GM21381 (cell line): ENCODE measurements at regions not wholly inside any gene's neighbourhood (a gene's known extent, or its start where the extent isn't known, plus 50 kb on each side); places are given as distances from the start of the nearest gene placed in this dataset.
A peak's percentile ranks its signal among the peaks of the same experiment; 100 is the strongest.

Source experiments
- ATAC-seq: cut with Tn5 transposase; IDR thresholded peaks from one replicate; pipeline ENCODE4 v1.9.1; 2021; ENCODE audit warnings: mild to moderate bottlenecking, moderate library complexity; ENCODE audit not compliant: unreplicated experiment

DNA sequence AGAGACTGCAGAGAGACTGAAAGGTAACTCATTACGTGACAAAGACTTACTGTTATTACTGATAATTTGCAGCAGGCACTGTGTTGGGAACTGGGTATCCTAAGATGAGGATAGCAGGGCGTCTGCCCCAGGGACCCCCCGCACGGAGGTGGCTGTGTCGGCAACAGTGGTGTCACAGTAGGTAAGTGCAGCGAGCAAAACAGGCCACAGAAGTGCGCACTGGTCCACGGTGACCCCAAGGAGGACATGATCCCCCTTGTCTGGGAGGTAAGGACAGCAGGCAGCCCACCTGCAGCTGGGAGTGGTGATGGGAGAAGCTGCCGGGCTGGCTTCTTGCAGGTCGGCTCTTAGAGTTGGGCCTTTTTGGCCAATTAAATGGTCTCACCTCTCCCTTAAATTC, 82.9 kb downstream of the FAM43A start:
- ATAC-seq = no peak

DNA sequence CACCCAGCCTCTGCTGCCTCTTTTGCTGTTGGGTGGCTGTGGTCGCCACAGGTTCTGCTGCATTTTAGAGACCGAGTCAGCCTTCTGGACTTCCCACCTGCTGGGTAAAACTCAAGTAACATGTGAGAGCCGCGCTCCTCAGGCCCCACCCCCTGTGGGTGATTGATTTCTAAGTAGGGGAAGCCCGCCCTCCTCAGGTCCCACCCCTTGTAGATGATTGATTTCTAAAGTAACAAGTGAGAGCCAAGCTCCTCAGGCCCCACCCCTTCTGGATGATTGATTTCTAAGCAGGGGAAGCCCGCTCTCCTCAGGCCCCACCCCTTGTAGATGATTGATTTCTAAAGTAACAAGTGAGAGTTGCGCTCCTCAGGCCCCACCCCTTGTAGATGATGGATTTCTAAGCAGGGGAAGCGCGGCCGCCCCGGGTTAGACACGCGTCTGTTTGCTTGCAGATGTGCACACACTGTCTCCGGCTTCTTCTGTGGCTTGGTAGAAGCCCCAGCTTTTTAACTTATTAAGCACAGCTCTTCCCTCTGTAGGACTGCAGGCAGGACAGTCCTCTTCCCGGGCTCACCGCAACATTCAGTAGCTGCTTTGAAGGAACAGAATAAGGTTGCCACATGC, 83.4 kb downstream of the FAM43A start:
- ATAC-seq = peak; percentile 95

DNA sequence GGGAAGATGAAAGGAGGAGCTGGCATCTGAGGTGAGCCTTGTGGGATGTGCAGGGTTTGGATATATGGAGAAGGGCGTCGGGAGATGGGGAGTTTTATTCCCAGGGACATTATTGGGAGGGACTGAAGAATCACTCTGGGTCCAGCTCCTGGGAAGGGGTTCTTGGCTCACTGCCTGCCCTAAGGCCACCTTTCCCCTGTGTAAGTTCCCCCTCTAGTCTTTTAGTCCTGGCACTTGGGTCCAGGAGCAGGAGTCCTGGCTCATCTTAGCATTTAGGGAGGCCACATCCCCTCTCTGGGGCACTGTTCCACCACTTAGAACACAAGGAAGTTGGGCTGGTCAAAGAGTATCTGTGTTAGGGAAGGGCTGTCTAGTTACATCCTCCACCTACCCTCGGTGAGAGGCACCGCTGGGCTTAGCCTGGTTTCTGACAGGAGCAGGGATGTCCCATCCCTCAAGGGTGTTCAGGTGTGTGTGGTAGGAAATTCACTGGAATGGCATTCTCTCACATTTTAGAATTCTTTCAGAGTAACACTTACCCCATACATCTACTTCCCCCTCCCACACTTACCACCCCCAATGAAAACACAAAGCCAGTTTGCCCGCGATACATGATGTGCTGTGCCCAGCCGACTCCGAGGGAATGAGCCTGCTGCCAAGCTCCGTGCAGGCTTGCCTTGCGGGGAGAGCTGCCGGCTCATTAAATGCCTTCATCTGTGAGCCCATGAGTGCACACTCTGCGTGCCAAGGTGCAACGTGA, 86.7 kb downstream of the FAM43A start:
- no peak for ATAC-seq

DNA sequence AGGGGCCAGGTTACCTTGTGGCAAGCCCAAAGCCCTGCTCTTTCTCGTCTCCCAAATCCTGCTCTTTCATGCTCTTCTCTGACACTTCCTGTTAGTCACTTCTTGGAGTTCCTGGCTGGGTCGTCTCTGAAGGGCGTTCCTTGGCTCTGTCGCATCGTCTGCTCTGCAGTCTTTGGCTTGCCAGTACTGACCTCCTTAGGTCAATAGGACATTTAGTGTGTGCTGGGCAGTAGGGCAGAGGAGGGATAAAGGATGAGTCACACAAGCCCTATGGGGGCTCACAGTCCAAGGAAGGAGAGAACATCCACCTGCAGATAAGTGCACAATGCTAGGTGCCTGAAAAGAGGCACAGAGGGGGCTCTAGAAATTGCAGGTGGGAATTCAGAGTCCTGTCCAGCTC, 87.5 kb downstream of the FAM43A start:
- no peak for ATAC-seq

DNA sequence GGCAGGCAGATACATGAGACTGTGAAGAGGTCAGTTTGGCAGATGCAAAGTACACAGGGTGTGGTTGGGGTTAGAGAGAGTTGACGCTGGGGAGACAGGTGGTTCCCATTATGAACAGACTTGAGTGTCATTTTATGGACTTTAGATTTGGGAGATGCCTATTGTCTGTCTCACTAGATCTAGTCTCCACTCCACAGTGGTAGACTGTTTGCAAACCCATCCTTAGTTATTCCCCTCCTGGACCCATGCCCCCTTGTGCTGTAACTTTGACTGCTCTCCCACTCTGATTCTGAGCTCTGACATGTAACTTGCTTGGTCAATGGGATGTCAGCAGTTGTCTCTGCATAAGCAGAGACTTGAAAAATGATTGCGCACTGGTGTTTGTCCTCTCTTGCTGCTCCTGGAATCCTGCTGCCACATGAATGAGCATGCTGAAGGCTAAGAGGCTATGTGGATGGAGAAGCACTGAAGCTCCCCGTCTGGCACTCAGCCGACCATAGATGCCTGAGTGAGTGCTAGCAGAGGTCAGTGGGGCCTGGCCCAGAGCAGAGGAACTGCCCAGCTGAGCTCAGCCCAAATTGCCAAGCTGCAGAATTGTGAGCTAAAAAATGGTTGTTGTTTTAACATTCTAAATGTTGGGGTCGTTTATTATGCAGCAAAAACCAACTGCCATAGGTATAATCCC, 88.2 kb downstream of the FAM43A start:
- ATAC-seq = no peak

DNA sequence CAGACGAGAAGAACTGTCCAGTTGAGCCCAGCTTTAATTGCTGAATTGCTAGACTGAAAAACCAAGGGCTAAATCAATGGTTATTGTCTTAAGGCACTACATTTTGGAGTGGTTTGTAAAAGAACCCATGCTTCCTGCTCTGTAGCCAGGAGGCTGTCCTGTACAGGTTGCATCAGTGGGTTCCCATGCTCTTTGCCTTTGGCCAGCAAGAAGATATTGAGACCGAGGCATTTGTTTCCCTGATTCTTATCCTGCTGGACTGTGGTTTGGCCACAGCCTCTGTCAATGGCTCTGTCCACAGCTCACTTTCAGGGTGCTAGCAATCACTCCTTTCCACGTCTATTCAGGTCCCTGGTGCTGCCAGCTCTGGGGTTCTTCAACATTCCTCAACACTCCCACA, 89.6 kb downstream of the FAM43A start:
- no peak for ATAC-seq

DNA sequence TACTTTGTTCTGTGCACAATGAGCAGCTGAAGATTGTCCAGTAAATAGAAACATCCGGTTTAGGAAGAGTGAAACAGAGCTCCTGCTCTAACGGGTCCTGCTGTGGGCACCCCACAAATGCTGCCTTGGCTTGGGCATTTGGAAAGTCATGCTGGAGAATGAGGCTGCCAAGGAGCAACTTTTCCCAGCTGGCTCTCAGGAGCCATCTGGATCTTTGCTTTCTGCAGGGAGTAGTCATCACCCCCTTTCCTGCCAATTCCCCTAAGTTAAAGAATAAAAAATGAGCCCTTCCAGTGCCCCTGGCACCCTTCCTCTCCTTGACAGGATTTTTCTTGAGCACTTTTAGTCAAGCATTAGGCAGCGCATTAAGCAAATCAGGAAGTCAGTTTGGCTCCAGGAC, 90.0 kb downstream of the FAM43A start:
- ATAC-seq = no peak

DNA sequence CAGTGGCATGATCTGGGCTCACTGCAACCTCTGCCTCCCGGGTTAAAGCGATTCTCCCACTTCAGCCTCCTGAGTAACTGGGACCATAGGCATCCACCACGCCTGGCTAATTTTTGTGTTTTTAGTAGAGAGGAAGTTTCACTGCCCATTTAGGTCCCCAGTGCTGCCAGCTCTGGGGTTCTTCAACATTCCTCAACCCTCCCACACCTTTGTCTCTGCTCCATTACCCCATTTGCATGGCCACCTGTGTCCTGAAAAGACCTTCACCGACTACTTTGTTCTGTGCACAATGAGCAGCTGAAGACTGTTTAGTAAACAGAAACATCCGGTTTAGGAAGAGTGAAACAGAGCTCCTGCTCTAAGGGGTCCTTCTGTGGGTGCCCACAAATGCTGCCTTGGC, 92.0 kb downstream of the FAM43A start:
- no peak for ATAC-seq

DNA sequence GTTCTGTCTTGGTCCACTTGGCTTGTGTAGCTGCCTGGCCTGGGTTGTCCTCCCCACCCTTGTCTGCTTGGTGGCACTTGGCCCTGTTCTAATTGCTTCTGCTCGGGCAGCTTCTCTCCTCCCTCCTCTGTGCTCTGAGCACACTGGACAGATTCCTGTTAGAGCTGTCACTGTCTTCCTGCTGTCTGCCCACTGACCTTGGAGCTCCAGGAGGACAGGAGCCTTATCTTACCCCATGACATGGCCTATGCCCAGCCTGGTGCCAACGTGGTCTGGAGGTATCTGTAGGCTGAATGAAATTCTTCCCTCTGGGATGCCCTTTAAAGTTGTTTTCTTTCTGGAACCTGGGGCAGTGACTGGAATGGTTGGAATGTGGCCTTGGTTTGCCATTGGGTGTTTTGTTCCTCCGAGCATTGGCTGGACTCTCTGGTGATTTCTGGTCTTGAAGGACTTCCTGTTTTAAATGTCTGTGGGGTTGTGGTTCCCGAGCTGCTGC, 94.1 kb downstream of the FAM43A start:
- no peak for ATAC-seq

DNA sequence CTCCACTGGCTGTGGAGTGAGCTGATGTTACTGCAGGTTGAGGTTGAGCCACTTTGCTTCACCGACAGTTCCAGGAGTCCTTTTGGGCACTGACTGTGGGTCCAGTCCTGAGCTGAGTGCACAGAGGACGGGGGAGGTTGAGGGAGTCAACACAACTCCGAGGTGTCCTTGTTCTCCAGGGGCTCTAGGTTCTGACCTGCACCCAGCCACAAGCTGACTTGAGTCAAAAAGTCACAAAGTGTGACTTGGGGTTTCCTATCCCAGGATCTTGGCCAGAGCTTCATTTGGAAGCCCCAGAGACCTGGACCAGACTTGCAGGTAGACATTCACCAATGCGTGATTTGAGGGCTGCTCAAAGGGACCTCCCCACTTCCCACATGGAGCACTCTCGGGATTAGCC, 95.0 kb downstream of the FAM43A start:
- ATAC-seq = no peak

DNA sequence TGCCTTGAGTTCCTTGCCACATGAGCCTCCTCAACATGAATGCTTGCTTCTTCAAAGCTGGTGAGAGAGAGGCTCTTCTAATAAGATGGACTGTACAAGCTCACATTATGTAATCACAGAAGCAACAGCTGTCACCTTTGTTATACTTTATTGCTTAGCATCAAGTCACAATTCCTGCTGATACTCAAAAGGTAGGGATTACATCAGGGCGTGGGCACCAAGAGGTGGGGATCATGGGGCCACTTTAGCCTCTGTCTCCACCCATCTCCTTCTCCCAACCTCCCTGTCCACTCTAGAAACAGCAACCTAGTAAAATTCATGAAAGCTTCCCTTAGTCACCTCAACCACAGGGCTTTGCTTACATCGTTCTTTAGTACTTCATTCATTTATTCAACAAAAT, 95.9 kb downstream of the FAM43A start:
- no peak for ATAC-seq

DNA sequence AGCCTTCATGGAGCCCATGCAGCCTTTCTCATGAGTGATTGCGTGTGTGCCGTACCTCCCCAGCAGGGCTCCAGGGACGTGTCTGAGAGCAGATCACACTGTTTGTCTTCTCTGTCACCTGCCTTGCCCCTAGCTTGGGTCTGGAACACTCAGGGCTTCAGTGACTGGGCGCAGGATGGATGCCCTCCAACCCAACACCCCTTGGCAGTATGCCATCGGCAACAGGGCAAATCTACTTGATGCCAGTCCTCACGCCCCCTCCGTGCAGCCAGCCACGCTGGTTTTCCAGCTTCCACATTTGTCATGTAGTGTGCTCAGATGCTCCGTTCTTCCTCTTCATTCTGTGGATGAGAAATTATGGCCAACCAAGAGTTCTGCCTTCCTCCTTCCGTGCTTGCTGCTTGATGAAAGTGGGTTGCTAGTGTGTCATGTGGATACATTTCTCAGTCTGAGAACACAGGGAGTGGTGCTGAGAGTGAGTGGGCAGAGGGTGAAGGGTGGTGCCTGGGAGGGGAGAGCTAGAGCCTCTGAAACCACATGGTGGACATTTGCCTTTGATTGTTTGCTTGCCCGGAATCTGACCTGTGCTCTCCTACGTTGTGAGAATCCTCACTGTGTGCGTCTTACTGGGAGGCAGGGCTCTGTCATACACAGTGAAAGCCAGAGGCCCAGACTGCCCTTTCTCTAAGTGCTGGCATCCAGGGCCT, 97.2 kb downstream of the FAM43A start:
- no peak for ATAC-seq

DNA sequence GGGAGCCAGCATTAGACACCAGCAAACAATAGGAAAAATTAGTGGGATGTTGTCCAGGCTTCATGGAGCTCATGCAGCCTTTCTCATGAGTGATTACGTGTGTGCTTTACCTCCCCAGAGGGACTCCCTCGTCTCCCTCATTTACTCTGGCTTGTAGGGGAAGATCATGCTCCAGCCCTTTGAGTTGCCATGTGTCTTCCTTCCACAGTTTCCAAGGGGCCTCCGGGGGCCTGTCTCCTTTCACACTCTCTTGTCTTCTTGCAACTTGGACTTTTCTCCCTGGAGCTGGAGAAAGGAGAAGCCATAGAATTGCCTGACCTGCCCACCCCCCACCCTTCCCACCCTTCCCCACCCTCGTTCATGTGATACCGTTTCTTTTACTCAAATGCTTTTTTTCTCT, 98.7 kb downstream of the FAM43A start:
- no peak for ATAC-seq

DNA sequence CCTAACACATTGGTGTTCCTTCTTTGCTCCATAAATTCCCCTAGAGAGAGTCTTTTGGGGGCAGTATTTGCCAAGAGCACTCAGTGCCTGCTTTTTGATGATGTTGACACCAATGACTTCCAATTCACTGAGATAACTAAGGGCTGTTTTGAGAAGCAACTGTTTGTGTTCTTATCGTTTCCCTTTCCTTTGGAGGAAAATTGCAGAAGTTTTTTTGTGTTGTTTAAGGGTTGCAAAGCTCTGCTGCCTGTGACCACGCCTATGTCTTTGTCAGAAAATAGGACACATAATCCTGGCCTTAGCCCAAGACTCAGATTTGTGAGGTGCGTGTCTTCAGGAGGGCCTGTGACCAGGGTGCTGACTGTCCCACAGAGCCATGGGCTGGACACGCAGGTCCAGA, 99.6 kb downstream of the FAM43A start:
- no peak for ATAC-seq

DNA sequence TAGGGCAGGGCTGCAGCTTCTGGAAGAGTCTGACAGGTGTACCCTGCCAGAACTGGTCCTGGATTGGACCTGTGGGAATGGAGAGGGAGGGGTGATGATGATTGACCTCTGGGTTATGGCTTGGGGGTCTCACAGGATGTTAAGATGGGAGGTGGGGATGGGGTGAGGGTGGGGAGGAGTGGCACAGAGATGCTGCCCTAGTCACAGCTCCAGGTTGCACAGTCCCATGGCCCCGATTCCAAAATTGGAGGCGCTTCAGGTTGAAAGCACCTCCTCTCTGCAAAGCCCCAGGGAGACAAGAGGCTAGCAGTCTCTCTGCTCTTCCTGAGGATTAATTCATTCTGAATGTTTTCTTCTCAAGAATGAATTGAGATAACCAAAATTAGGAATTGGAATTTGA, 101.4 kb downstream of the FAM43A start:
- no peak for ATAC-seq

DNA sequence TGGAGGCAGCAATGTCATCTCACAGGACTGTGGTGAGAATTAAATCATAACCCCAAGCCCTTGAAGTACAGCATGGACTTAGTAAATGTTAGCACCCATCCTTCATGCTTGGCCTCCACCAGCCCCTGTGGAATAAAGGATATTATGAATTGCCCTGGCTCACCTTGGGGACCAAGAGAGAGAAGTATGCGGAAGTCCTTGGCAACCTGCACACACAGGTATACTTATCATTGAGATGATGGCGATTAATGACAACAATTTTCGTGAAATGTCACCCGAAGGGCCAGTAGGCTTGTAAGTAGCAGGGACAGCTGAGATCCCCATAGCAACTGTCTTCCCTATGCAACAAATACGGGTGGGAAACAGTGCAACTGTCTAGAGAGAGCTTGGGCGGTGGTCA, 102.0 kb downstream of the FAM43A start:
- ATAC-seq = no peak

DNA sequence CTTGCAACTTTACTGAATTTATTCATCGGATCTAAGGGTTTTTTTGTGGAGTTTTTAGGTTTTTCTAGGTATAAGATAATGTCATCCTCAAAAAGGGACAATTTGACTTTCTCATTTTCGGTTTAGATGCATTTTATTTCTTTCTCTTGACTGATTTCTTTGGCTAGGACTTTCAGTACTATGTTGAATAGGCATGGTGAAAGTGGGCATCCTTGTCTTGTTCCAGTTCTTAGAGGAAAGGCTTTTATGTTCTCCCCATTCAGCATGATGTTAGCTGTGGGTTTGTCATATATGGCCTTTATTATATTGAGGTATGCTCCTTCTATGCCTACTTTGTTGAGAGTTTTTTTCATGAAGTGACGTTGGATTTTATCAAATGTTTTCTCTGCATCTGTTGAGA, 106.7 kb downstream of the FAM43A start:
- ATAC-seq = no peak

DNA sequence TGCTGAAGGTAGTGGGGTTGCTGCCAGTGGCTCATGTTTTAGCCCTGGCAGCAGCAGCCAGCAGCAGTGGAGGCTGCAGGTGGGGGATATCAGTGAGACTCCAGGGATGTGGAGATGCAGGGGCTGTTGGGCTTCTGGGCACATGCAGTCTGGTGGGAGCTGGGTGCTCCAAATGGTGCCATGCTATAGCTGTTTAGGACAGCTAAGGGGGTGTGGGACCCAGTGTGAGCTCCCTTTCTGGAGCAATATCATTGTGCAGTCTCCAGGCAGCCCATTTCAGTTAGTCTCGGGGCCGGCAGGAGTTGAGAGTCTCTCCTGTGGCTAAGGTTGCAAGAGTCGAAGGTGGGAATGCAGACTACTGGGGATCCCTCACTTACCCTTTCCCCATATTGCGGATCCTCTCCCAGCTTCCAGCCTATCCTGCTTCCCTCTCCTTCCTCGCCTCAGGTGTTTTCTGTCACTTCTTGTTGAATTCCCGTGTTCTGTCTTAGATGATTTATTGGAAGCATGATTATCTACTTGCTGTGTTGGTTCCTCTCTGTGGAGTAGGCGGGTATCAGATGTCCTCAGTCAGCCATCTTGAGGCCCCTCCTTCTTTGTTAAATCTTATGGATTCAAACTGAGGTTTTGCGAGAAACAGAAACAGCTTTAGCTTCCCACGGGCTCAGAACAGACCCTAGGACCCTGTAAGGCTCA, 112.0 kb downstream of the FAM43A start:
- no peak for ATAC-seq

DNA sequence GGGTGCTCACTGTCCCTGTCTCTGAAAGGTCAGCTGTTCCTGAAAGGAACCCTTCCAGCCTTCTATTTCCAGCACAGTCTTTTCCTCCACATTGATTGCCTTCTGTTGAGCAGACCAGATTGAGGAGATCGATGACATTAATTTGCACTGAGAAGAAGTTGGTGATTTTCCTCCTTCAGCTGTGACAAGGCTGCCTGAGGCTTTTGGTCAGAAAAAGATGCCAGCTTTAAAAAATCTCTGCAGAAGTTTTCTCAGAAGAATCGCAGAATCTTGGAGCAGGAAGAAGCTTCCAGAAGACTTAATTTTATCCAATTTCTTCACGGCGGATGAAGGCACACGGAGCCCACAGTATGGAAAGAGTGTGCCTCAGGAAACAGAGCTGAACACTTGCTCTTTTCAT, 112.8 kb downstream of the FAM43A start:
- ATAC-seq = no peak

DNA sequence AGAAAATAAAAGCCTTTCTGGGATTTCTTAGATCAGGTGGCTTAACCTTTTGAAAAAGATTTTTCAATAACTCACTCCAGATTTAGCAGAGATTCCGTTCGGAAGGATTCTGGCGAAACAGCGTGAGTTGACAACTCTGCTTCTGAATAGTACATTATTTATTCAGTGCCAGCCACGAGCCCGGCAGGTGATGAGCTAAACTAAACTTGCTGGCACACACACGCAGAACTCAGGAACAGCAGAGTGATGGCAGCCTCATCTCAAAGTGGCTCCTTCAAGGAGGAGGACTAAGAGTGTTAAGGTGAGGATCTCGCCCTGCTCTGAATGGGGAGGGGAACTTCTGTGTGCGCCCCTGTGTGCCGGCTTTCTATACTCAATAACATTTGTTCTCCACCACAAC, 114.3 kb downstream of the FAM43A start:
- ATAC-seq = no peak
